H9 (cell line): ENCODE measurements at regions not wholly inside any gene's neighbourhood (a gene's known extent, or its start where the extent isn't known, plus 50 kb on each side); places are given as distances from the start of the nearest gene placed in this dataset.

Source experiments
- DNase-seq: peaks from one replicate; pipeline ENCODE4 v3.0.0-alpha.2; 2017
- H2AFZ ChIP-seq: one replicate; pipeline ENCODE4 v1.6.1; 2013; ENCODE audit warnings: mild to moderate bottlenecking, low read length, control low read depth, moderate library complexity
- H2AK5ac ChIP-seq: 2 replicates; pipeline ENCODE4 v1.6.1; 2013; ENCODE audit warnings: low read length, control low read depth, mixed read lengths; ENCODE audit not compliant: insufficient read length
- H2BK120ac ChIP-seq: one replicate; pipeline ENCODE4 v1.6.1; 2013; ENCODE audit warnings: low read depth, mild to moderate bottlenecking, low read length, control low read depth, inconsistent platforms; ENCODE audit not compliant: poor library complexity, severe bottlenecking
- H2BK12ac ChIP-seq: 2 replicates; pipeline ENCODE4 v1.6.1; 2013; ENCODE audit warnings: low read length, control low read depth, mixed read lengths, low read depth; ENCODE audit not compliant: insufficient read length
- H2BK15ac ChIP-seq: 2 replicates; pipeline ENCODE4 v1.6.1; 2013; ENCODE audit warnings: low read depth, low read length, control low read depth
- H2BK20ac ChIP-seq: one replicate; pipeline ENCODE4 v1.6.1; 2013; ENCODE audit warnings: low read depth, mild to moderate bottlenecking, low read length, control low read depth, inconsistent platforms; ENCODE audit not compliant: poor library complexity, severe bottlenecking
- H2BK5ac ChIP-seq: 2 replicates; pipeline ENCODE4 v1.6.1; 2013; ENCODE audit warnings: low read length, control low read depth, mixed read lengths; ENCODE audit not compliant: insufficient read length
- H3K14ac ChIP-seq: 2 replicates; pipeline ENCODE4 v1.6.1; 2013; ENCODE audit warnings: low read length, control low read depth; ENCODE audit not compliant: insufficient read depth
- H3K18ac ChIP-seq: 2 replicates; pipeline ENCODE4 v1.6.1; 2013; ENCODE audit warnings: low read depth, mild to moderate bottlenecking, mixed read lengths, low read length, control low read depth; ENCODE audit not compliant: insufficient read length
- H3K23ac ChIP-seq: 2 replicates; pipeline ENCODE4 v1.6.1; 2013; ENCODE audit warnings: low read length, control low read depth, mixed read lengths, low read depth; ENCODE audit not compliant: insufficient read length
- H3K23me2 ChIP-seq: 2 replicates; pipeline ENCODE4 v1.6.1; 2013; ENCODE audit warnings: low read depth, mild to moderate bottlenecking, mixed read lengths, low read length, control low read depth; ENCODE audit not compliant: insufficient read length, poor library complexity, severe bottlenecking
- H3K27ac ChIP-seq: 2 replicates; pipeline ENCODE4 v1.5.1; 2013; ENCODE audit warnings: low read length, control low read depth, mixed read lengths, low read depth; ENCODE audit not compliant: insufficient read length
- H3K27me3 ChIP-seq: 2 replicates; pipeline ENCODE4 v1.6.1; 2013; ENCODE audit warnings: low read length, control low read depth, inconsistent platforms; ENCODE audit not compliant: insufficient read depth
- H3K4ac ChIP-seq: 2 replicates; pipeline ENCODE4 v1.6.1; 2013; ENCODE audit warnings: low read depth, mild to moderate bottlenecking, control low read depth, inconsistent platforms, low read length, moderate library complexity
- H3K4me1 ChIP-seq: 2 replicates; pipeline ENCODE4 v1.6.1; 2013; ENCODE audit warnings: low read length, control low read depth, inconsistent platforms; ENCODE audit not compliant: insufficient read depth
- H3K4me2 ChIP-seq: 2 replicates; pipeline ENCODE4 v1.6.1; 2013; ENCODE audit warnings: low read length, control low read depth, mixed read lengths; ENCODE audit not compliant: insufficient read length, insufficient read depth
- H3K56ac ChIP-seq: 2 replicates; pipeline ENCODE4 v1.6.1; 2013; ENCODE audit warnings: low read depth, mild to moderate bottlenecking, mixed read lengths, low read length, control low read depth; ENCODE audit not compliant: insufficient read length
- H3K79me1 ChIP-seq: 2 replicates; pipeline ENCODE4 v1.6.1; 2013; ENCODE audit warnings: low read depth, mild to moderate bottlenecking, moderate library complexity, low read length, control low read depth, inconsistent platforms; ENCODE audit not compliant: insufficient read depth, poor library complexity, severe bottlenecking
- H3K79me2 ChIP-seq: 2 replicates; pipeline ENCODE4 v1.6.1; 2013; ENCODE audit warnings: low read length, control low read depth, inconsistent platforms; ENCODE audit not compliant: insufficient read depth
- H3K9ac ChIP-seq: 2 replicates; pipeline ENCODE4 v1.6.1; 2013; ENCODE audit warnings: low read length, control low read depth, mixed read lengths; ENCODE audit not compliant: insufficient read length; ENCODE audit errors: extremely low read depth
- H3K9me3 ChIP-seq: one replicate; pipeline ENCODE4 v1.6.1; 2013; ENCODE audit warnings: low read depth, low read length, inconsistent platforms; ENCODE audit not compliant: control insufficient read depth
- H3T11ph ChIP-seq: one replicate; pipeline ENCODE4 v1.6.1; 2013; ENCODE audit warnings: mild to moderate bottlenecking, low read length, control low read depth, inconsistent platforms
- H4K20me1 ChIP-seq: one replicate; pipeline ENCODE4 v1.6.1; 2013; ENCODE audit not compliant: control insufficient read depth, insufficient read length, insufficient read depth
- H4K5ac ChIP-seq: 2 replicates; pipeline ENCODE4 v1.6.1; 2013; ENCODE audit warnings: low read depth, mild to moderate bottlenecking, mixed read lengths, low read length, control low read depth; ENCODE audit not compliant: insufficient read length
- H4K8ac ChIP-seq: replicated peaks from 2 replicates; pipeline ENCODE4 v1.6.1; 2013; ENCODE audit warnings: low read length, control low read depth, mixed read lengths, low read depth; ENCODE audit not compliant: insufficient read length
- H4K91ac ChIP-seq: 2 replicates; pipeline ENCODE4 v1.6.1; 2013; ENCODE audit warnings: low read depth, mild to moderate bottlenecking, moderate library complexity, mixed read lengths, low read length, control low read depth; ENCODE audit not compliant: insufficient read length
- H3K27ac Mint-ChIP-seq, 3 experiments: 2 replicates in 2 of 3; 3 replicates in 1 of 3; pipeline ENCODE4 v1.8.0; 2020 to 2021; ENCODE audit warnings: mixed read lengths in 3 of 3, mild to moderate bottlenecking in 1 of 3, moderate library complexity in 1 of 3
- H3K27me3 Mint-ChIP-seq: 2 replicates; pipeline ENCODE4 v1.8.0; 2021; ENCODE audit warnings: low read depth, mild to moderate bottlenecking, moderate library complexity, mixed read lengths
- H3K36me3 Mint-ChIP-seq, 3 experiments: 2 replicates in 2 of 3; 3 replicates in 1 of 3; pipeline ENCODE4 v1.8.0; 2020 to 2021; ENCODE audit warnings: low read depth in 3 of 3, mixed read lengths in 3 of 3; ENCODE audit not compliant: insufficient read depth in 1 of 3
- H3K4me1 Mint-ChIP-seq, 2 experiments: 2 replicates each; pipeline ENCODE4 v1.8.0; 2020; ENCODE audit warnings: mixed read lengths in 2 of 2
- H3K4me3 Mint-ChIP-seq, 2 experiments: 2 replicates in 1 of 2; 3 replicates in 1 of 2; pipeline ENCODE4 v1.8.0; 2020 to 2021; ENCODE audit warnings: mild to moderate bottlenecking in 2 of 2, mixed read lengths in 2 of 2, moderate library complexity in 1 of 2
- H3K9me3 Mint-ChIP-seq, 2 experiments: 2 replicates in 1 of 2; 3 replicates in 1 of 2; pipeline ENCODE4 v1.8.0; 2020; ENCODE audit warnings: mild to moderate bottlenecking in 2 of 2, mixed read lengths in 2 of 2, moderate library complexity in 1 of 2
- CTCF ChIP-seq: fragments of 200-600 bp; sonication (generic); conservative IDR thresholded peaks from 3 replicates; pipeline ENCODE4 v1.8.0; 2021; ENCODE audit warnings: antibody characterized with exemption, mild to moderate bottlenecking
- WGBS: extraction: QIAGEN DNeasy Blood & Tissue Kit; methylation state at CpG from one replicate; pipeline ENCODE4 v1.1.7; 2013; ENCODE audit warnings: missing lambda C conversion rate, low lambda C conversion rate, mixed read lengths; ENCODE audit not compliant: insufficient read length; ENCODE audit errors: extremely low coverage; 5-methylcytosine and 5-hydroxymethylcytosine counted together

GRCh38 chr5:25552871-25553481 is 908.2 kb upstream of the CDH10 start:
- no peak overlapping the region for H3K14ac ChIP-seq
- Mint-ChIP-seq H3K9me3 (no peaks in the 10 kb centered on the region), H3K4me3 (no peak overlapping the region), H3K36me3 (no peaks in the 10 kb centered on the region), H3K27me3 (no peaks in the 10 kb centered on the region), H3K4me1 (no peaks in the 10 kb centered on the region; a peak in 1 of 4 replicates), H3K27ac (no peak overlapping the region)
- H3K4me2 ChIP-seq = no peak overlapping the region
- no peaks in the 10 kb centered on the region for H4K20me1 ChIP-seq
- TF ChIP-seq CTCF = no peak
- H3K79me2 ChIP-seq = no peaks in the 10 kb centered on the region
- H2BK5ac ChIP-seq = no peak overlapping the region
- no peak overlapping the region for H2AK5ac ChIP-seq
- no peak overlapping the region for H3K9ac ChIP-seq
- H3K27ac ChIP-seq = no peak overlapping the region
- H2AFZ ChIP-seq = no peak overlapping the region
- H3T11ph ChIP-seq = no peak overlapping the region
- no peak overlapping the region for H3K4ac ChIP-seq
- no peaks in the 10 kb centered on the region for H3K27me3 ChIP-seq
- no peak overlapping the region for H4K8ac ChIP-seq
- H2BK20ac ChIP-seq = no peak overlapping the region
- 100% methylated on average over 1 of the region's 2 CpGs for whole genome bisulfite sequencing
- no peak overlapping the region for H3K23ac ChIP-seq
- no peaks in the 10 kb centered on the region for H3K23me2 ChIP-seq
- no peaks in the 10 kb centered on the region for H3K4me1 ChIP-seq
- no peak overlapping the region for H3K18ac ChIP-seq
- H3K79me1 ChIP-seq = no peaks in the 10 kb centered on the region
- H2BK15ac ChIP-seq = no peak overlapping the region
- no peak overlapping the region for H4K5ac ChIP-seq
- no peak overlapping the region for H2BK12ac ChIP-seq
- no peak overlapping the region for H2BK120ac ChIP-seq
- H3K56ac ChIP-seq = no peak overlapping the region
- H3K9me3 ChIP-seq = no peaks in the 10 kb centered on the region
- H4K91ac ChIP-seq = no peak overlapping the region
- DNase-seq = no peak
